ENCODE measurements at regions not wholly inside any gene's neighbourhood (a gene's known extent, or its start where the extent isn't known, plus 50 kb on each side); places are given as distances from the start of the nearest gene placed in this dataset.

DNA sequence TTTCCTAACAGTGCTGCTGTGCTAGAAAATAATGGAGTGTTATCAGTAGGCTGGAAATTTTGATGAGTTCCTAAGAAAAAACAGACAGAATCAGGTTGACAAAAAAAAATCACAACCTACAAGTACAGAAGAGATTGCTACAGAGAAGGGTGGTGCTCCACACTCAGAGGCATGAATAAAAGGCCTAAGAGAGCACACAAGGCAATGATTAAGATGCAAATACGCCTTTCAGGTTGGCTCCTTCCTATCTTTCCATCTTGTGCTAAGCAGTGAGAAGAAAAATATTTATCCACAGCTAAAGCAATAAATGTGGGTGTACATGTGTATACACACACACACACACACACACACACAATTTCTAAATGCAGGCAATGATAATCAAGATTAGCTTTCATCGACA, 130.6 kb upstream of the UBE2E3 start:
- DNase-seq = no peak
- H3K27ac ChIP-seq = no peak overlapping the region
- WGBS, 3 donors = 90 to 95% (median 92%) methylated on average over 2 of the region's 2 CpGs
- H3K4me1 ChIP-seq (ENCODE audit: insufficient read depth) = no peaks in the 10 kb centered on the region
- H3K27me3 ChIP-seq = no peaks in the 10 kb centered on the region
- intact Hi-C loops (cut with DNase I) = no loop called here
- TF ChIP-seq, protein P1, sequence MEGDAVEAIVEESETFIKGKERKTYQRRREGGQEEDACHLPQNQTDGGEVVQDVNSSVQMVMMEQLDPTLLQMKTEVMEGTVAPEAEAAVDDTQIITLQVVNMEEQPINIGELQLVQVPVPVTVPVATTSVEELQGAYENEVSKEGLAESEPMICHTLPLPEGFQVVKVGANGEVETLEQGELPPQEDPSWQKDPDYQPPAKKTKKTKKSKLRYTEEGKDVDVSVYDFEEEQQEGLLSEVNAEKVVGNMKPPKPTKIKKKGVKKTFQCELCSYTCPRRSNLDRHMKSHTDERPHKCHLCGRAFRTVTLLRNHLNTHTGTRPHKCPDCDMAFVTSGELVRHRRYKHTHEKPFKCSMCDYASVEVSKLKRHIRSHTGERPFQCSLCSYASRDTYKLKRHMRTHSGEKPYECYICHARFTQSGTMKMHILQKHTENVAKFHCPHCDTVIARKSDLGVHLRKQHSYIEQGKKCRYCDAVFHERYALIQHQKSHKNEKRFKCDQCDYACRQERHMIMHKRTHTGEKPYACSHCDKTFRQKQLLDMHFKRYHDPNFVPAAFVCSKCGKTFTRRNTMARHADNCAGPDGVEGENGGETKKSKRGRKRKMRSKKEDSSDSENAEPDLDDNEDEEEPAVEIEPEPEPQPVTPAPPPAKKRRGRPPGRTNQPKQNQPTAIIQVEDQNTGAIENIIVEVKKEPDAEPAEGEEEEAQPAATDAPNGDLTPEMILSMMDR (IDR thresholded peaks at IDR 0.05) = no peak
- TF ChIP-seq EP300 (IDR thresholded peaks at IDR 0.05) (no peak), POLR2A (IDR thresholded peaks at IDR 0.05) (no peak)
- no peak overlapping the region for H3K4me3 ChIP-seq
- no peaks in the 10 kb centered on the region for H3K36me3 ChIP-seq
- H3K9me3 ChIP-seq = no peaks in the 10 kb centered on the region

- intact Hi-C loops (cut with DNase I) = no loop called here
Observed at GRCh38 chr2:180848393-180848792, 132.0 kb upstream of the UBE2E3 start.

GRCh38 chr2:180846756-180847472, 133.5 kb upstream of the UBE2E3 start:
- Histone ChIP-seq H3K9me3 (no peaks in the 10 kb centered on the region), H3K4me3 (no peak overlapping the region), H3K36me3 (no peaks in the 10 kb centered on the region), H3K4me1 (ENCODE audit: insufficient read depth) (no peaks in the 10 kb centered on the region), H3K27me3 (no peaks in the 10 kb centered on the region), H3K27ac (no peak overlapping the region)
- no peak for DNase-seq
- intact Hi-C loops (cut with DNase I) = no loop called here
- TF ChIP-seq, protein P1 (IDR thresholded peaks at IDR 0.05) = no peak
- TF ChIP-seq EP300 (IDR thresholded peaks at IDR 0.05) (no peak), POLR2A (IDR thresholded peaks at IDR 0.05) (no peak)
- WGBS, 3 donors = 3 to 7% (median 3%) methylated on average over 3 of the region's 3 CpGs

More at GRCh38 chr2:180848393-180848792, 132.0 kb upstream of the UBE2E3 start:
- H3K27ac ChIP-seq = no peak overlapping the region
- no peaks in the 10 kb centered on the region for H3K9me3 ChIP-seq
- no peak for DNase-seq
- no peaks in the 10 kb centered on the region for H3K27me3 ChIP-seq
- H3K4me3 ChIP-seq = no peak overlapping the region
- H3K36me3 ChIP-seq = no peaks in the 10 kb centered on the region
- TF ChIP-seq EP300 (IDR thresholded peaks at IDR 0.05) (no peak), POLR2A (IDR thresholded peaks at IDR 0.05) (no peak)
- TF ChIP-seq, protein P1 (IDR thresholded peaks at IDR 0.05) = no peak
- H3K4me1 ChIP-seq (ENCODE audit: insufficient read depth) = no peaks in the 10 kb centered on the region

- WGBS, 3 donors = 36 to 46% (median 41%) methylated on average over 3 of the region's 3 CpGs
- H3K27me3 ChIP-seq = no peaks in the 10 kb centered on the region
- DNase-seq = no peak
- H3K27ac ChIP-seq = no peak overlapping the region
- H3K4me1 ChIP-seq (ENCODE audit: insufficient read depth) = no peaks in the 10 kb centered on the region
- no peak overlapping the region for H3K4me3 ChIP-seq
- intact Hi-C loops (cut with DNase I) = no loop called here
- no peak for TF ChIP-seq EP300 (IDR thresholded peaks at IDR 0.05)
- TF ChIP-seq, protein P1 (IDR thresholded peaks at IDR 0.05) = no peak
- no peak for TF ChIP-seq POLR2A (IDR thresholded peaks at IDR 0.05)
- H3K36me3 ChIP-seq = no peaks in the 10 kb centered on the region
- no peaks in the 10 kb centered on the region for H3K9me3 ChIP-seq
Observed at GRCh38 chr2:180842461-180842860, 137.9 kb upstream of the UBE2E3 start.
